Suppressor macrophage (primary cell): ENCODE measurements at regions not wholly inside any gene's neighbourhood (a gene's known extent, or its start where the extent isn't known, plus 50 kb on each side); places are given as distances from the start of the nearest gene placed in this dataset.
"Not testable (repeated sequence)": the region's sequence is repeated elsewhere in the genome, so short reads cannot be mapped to it uniquely, and the experiment has no call there.

ENCODE experiments used
- DNase-seq, 4 experiments: peaks; one replicate each; pipeline ENCODE4 v3.0.0-alpha.2; 2020 to 2022

DNA sequence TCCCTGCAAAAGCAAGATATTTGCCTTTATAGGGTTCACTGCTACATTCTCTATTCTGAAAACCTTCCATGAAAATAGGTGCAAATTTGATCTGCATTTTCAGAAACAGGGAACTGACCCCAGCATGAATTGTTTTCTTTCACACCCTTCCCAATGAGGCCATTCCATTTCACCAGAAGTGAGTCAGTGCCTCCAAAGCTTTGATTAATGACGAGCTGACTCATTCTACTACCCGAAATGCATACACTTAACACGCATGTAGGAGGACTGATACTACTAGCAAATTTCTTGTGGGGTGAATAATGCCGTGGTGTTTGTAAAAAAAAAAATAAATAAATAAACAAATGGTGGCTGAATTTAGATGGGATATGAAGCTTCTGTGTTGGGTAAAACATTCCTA, 146.9 kb upstream of the FGF13 start:
- peak; percentile 6 to 50 (median 20) for DNase-seq

DNA sequence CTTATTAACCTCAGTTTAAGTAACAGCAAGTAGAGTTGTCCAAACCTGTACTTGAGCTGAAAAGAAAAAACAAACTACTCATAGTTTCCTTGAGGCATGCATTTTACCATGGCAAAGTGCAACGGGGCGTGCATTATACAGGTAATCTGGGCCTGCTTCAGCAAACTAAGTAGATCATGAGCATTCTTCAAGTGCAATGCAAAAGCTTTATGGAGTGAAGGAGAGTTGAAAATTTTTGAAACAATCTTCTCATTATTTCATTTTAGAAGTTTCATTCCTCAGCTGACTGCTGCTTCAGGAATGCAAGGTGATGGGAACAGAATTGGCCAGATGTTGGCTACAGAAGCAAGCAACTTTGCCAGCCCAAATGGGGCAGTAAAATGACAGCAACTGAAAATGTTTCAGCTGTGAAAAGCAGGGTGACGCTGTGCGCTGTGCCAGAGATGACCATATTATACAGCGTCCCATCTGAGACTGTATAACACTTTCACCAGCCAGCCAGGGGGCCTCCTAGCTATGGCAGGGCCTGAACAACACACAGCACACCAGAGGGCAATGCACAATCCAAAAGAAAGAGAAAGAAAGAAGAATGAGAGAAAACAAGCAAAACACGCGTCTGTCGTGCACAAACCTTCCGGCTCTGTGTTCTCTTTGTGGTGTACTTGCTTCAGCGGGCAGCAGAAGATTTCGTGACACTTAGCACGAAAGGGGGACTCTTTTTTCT, 145.5 kb upstream of the FGF13 start:
- no peak for DNase-seq

DNA sequence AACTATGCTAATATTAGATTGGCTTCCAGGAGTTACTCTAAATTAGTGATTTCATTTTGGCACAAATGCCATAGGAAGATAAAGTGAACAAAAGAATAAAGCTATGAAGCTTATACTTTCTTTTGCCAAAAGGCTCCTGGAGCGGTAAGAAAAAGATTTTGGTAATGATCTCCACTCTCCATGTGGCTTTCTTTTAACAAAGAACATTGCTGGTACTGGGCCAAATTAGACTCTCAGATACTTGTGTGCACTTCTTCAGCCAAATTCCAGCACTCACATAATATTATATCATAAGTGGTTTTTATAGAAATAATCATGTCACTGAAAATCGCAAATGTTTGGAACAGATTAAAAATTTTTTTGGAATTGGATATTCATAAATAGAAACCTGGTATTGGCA, 142.4 kb upstream of the FGF13 start:
- no peak for DNase-seq

DNA sequence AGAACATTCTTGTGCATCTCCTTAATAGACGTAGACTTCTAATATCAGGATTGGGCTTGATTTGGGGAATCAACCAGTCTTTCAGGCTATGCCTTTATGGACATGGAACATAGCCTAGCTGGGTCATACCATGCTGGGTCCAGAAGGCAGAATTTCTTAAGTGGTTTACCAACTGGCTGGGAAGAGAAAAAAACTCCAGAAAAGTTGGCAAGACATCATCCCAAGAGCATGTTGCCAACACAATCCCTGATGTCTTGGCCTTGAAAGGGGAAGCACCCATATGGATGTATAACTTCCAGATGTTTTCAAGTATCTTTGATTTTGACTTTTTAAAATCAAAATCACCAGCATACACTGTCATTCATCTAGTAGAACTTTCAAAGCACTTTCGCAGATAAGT, 138.0 kb upstream of the FGF13 start:
- DNase-seq = no peak

DNA sequence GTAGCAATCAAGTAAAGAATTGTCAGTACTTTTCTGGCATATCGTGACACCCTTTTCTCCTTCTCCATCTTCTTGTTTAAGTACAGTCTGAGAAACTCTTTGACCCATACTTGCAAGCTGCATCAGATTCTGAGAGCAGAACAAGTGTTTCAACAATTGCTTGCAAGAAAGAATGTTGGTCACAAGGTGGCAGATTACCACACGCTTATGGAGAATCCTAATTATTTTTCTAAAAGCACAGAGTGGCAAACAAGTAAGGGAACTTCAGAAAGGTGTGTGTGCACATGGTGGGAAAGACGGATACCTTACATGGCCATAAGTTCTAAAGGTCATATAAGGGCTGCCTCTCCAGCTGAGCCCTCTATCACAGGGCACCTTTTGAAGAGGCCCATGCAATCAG, 136.4 kb upstream of the FGF13 start:
- peak in 3 of 4 experiments; percentile 6 to 35 (median 6) for DNase-seq

DNA sequence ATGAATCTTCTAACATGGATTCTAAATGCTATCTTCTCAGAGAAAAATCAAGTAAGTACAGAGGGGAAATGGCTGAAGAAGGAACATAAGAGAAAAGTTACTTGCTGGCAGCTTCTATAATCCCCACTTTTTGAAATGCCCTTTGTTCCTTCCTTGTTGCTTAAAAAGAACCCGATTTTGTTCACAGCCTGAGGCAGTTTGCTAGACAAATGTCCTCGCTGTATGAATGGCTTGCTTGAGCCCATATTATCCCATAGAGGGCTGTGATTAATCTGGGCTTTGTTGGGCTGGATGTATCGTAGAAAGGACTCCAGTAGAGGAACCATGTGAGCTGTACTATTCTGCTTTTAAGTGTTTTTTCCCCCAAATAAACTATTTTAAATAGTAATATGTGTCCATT, 134.3 kb upstream of the FGF13 start:
- DNase-seq = no peak

DNA sequence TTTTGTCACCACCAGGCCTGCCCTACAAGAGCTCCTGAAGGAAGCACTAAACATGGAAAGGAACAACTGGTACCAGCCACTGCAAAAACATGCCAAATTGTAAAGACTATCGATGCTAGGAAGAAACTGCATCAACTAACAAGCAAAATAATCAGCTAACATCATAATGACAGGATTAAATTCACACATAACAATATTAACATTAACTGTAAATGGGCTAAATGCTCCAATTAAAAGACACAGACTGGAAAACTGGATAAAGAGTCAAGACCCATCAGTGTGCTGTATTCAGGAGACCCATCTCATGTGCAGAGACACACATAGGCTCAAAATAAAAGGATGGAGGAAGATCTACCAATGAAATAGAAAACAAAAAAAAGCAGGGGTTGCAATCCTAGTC, 95.9 kb upstream of the FGF13 start:
- not testable (repeated sequence) for DNase-seq

DNA sequence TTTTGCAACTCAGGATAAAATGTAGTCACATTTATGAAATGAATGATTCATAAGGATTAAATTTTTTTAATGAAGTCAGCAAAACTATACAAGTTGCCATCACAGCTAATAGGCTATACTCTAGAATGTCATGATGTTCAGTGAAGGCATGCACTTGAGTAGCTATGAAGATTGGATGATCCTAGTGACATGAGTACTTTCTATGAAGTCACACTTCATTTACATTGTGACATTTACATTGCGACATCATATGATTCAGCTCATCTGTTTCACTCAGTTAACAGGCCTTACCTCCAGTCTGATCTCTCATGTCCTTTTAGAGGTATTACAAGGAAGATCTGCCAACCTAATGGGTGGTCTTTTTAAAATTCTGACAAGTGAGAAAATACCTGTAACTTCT, 82.7 kb upstream of the FGF13 start:
- DNase-seq = peak in 2 of 4 experiments; percentile 18 to 27

DNA sequence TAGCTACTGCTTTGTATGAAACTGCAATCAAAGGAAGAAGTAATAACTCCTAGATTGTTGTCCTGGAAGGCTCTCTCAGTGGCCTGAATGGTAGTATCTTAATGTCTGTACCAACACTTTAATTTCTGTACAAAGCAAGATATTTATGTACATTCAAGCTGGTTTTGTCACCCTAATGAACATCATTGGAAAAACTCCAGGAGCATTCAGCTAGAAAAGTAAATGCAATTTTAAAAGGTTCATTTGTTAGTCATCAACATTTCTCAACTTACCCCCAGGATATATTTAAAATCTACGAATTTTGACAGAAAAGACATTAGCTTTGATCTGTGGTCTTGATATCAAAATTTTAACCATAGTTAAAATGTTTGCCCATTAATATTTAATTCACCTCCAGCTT, 80.0 kb upstream of the FGF13 start:
- no peak for DNase-seq

DNA sequence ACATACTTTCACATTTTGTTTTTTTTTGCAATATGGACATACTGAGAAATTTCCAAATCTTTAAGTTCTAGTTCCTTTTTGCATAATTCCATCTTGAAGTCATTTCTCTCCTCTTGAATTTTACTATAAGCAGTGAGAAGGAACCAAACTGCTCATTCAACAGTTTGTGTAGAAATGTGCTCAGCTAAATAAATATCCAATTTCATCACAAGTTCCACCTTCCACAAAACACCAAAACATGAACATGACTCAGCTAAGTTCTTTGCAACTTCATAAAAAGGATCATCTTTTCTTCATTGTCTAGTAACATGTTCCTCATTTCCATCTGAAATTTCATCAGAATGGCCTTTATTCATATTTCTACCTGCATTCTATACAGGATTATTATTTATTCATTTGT, 77.3 kb upstream of the FGF13 start:
- DNase-seq = peak in 3 of 4 experiments; percentile 3 to 53 (median 51)

DNA sequence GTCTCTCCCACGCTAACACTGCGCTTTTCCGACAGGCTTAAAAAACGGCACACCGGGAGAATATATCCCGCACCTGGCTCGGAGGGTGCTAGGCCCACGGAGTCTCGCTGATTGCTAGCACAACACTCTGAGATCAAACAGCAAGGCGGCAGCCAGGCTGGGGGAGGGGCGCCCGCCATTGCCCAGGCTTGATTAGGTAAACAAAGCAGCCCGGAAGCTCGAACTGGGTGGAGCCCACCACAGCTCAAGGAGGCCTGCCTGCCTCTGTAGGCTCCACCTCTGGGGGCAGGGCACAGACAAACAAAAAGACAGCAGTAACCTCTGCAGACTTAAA, 67.0 kb upstream of the FGF13 start:
- not testable (repeated sequence) for DNase-seq

DNA sequence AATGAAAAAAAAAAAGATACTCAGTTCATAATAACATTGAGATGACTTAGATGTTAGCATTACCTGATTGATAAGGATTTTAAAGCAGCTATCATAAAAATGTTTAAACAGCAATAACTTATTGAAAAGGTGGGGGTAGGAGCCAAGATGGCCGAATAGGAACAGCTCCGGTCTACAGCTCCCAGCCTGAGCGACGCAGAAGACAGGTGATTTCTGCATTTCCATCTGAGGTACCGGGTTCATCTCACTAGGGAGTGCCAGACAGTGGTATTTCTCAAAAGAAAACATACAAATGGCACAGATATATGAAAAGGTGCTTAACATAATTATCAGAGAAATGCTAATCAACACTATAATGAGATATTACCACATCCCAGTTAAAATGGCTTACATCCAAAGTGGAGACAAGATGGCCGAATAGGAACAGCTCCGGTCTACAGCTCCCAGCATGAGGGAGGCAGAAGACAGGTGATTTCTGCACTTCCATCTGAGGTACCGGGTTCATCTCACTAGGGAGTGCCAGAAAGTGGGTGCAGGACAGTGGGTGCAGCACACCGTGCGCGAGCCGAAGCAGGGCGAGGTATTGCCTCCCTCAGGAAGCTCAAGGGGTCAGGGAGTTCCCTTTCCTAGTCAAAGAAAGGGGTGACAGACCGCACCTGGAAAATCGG, 66.5 kb upstream of the FGF13 start:
- DNase-seq = not testable (repeated sequence)

DNA sequence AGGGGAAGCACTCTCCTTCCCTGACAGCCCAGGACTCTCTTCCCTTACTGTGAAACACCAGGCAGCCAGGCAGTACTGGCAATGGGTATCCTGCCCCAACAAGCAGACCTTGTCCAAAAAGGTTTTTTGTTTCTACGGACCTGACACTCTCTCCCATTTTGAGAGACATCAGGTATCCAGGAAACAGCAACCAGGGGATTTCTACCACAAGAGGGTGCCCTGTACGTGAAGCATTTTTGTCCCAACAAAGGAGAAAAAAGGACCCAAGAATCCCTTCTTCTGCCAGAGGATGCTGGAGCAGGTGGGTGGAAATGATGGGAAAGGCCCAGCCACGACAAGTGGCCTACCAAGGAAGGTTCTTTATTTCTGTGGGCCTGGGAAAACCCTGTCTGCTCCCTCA, 65.7 kb upstream of the FGF13 start:
- no peak for DNase-seq

DNA sequence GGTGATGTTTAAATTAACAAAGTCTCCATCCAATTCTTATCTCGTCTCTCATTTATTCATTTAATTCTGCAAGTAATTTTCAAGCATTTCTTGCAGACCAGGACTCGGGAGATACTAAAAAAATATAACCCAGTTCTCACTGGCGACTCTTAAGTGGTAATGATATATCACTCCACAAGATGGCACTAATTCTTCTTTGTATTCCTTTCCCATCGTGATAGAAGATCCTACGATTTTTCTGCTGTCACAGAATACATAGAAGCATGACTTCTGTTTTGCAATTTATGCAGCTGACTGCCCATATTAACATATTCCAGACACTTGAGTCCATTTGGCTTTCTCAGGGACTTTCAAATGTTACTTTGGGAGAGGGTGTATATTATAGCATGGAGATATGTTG, 64.0 kb upstream of the FGF13 start:
- peak in 2 of 4 experiments; percentile 35 to 55 for DNase-seq

DNA sequence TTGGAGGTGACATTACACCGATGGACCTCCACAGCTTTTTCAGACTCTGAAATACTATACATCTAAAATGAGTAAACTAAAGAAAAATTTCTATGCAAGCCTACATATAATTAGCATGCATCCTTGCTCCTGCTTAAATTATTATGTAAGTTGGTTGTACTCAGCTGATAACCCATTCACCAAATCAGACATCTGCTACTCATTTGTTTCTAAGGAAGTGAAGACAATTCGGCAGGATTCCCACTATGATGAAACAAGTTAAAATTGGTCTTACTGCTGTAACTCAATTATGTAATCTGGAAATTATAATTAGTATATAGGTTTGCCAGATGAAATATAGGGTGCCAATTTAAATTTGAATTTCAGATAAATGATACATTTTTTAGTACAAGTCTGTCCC, 59.5 kb upstream of the FGF13 start:
- DNase-seq = peak in 2 of 4 experiments; percentile 4 to 13

DNA sequence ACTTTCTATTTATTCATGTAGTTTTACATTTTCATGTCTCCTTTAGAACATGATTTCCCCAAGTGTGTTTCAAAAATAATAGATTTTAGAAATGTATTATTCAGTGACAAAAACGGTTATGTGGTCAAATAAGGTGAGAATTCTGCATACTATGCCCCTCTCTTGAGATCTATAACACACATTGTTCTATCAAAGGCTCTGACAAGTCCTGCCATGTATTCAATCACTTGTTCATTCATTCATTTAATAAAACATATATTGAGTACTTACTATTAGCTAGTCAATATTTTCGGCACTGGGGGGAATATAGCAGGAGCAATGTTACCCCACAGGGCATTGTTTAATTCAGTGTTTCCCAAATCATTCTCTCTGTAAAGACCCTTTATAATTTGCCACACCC, 58.4 kb upstream of the FGF13 start:
- no peak for DNase-seq

DNA sequence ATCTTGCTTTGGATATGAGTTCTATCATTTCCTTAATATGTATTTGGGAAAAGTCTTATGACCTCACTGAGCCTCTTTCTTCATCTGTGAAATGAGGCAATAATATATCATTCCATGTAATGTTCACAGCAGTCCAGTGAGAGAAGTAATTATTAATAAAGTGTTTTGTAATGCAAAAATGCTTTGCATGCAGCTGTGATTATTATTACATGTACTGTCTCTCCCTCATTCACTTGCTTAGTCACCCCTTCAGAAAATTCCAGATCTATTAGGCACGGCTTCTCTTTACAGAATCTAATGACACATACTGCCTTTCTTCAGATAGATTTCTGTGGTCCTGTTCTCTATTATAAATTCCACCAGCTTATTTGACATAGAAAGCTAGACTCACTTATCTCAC, 53.5 kb upstream of the FGF13 start:
- no peak for DNase-seq

DNA sequence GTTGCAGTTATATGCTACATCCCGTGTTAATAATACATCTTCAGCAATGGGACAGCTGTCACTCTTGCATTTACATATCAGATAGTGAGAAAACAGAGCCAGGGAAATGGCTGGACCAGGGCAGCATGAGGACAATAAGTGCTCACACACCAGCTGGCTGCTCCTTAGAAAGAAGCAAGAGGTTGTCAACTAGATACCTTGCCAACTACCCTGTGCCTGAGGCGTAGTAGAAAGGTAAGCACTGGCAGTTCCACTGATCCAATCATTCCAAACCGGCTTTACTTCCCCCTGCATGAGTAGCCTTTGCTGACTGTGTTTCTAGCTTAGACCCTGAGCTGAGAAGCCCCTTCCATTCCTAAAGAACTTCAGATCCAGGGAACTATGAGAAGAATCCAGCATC, 52.2 kb upstream of the FGF13 start:
- DNase-seq = no peak

DNA sequence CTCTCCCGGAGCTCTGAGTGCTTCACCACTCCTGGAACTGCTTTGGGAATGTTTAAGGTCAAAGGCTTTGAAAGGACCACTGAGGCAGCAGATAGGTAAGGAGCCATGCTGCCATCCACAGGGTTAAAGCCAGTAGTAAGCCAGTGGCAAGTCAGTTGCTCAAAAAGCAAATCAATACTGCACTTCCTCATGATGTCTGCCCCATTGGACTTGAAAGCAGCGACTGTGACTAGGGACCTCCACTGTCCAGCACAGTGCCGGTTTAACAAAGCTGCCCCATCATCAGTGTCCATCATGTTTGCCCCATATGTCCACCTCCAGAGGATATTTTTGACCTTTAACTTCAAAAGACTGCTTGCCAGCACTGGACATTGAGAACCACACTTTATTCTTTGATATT, 49.9 kb upstream of the FGF13 start:
- DNase-seq = no peak
